ENCODE measurements at regions not wholly inside any gene's neighbourhood (a gene's known extent, or its start where the extent isn't known, plus 50 kb on each side); places are given as distances from the start of the nearest gene placed in this dataset.
"Not testable (repeated sequence)": the region's sequence is repeated elsewhere in the genome, so short reads cannot be mapped to it uniquely, and the experiment has no call there.

DNA sequence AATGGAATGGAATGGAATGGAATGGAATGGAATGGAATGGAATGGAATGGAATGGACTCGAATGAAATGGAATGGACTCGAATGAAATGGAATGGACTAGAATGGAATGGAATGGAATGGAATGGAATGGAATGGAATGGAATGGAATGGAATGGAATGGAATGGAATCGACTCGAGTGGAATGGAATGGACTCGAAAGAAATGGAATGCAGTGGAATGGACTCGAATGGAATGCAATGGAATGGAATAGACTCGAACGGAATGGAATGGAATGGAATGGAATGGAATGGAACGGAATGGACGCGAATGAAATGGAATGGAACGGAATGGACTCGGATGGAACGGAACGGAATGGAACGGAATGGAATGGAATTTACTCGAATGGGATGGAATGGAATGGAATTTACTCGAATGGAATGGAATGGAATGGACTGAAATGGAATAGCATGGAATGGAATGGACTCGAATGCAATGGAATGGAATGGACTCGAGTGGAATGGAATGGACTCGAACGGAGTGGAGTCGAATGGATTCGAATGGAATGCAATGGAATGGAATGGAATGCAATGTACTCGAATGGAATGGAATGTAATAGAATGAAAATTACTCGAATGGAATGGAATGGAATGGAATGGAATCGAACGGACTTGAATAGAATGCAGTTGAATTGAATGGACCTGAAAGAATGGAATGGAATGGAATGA is 100.1 kb upstream of the FBXO28 start:
- not testable (repeated sequence) for H3K27me3 Mint-ChIP-seq (ENCODE audit: low read depth in 3 of 3); H3K4me3 Mint-ChIP-seq

DNA sequence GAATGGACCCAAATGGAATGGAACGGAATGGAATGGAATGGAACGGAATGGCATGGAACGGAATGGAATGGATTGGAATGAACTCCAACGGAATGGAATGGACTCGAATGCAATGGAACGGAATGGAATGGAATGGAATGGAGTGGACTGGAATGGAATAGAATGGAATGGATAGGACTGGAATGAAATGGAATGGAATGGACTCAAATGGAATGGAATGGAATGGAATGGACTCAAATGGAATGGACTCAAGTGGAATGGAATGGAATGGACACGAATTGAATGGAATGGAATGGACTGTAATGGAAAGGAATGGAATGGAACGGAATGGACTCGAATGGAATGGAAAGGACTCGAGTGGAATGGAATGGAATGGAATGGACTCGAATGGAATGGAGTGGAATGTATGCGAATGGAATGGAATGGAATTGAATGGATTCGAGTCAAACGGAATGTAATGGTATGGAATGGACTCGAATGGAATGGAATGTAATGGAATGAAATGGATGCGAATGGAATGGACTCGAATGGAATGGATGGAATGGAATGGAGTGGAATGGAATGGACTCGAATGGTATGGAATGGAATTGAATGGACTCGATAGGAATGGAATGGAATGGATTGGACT is 101.0 kb upstream of the FBXO28 start:
- peaks cover 3 to 14% (median 8%) of the 10 kb centered on the region in 3 donors for H3K36me3 Mint-ChIP-seq
- not testable (repeated sequence) for H3K4me1 Mint-ChIP-seq; H3K27ac Mint-ChIP-seq; DNase-seq; H3K27me3 Mint-ChIP-seq (ENCODE audit: low read depth in 3 of 3); H3K9me3 Mint-ChIP-seq; H3K4me3 Mint-ChIP-seq

More for the DNA sequence above, 100.1 kb upstream of the FBXO28 start:
- DNase-seq, H3K27ac Mint-ChIP-seq, H3K9me3 Mint-ChIP-seq, H3K36me3 Mint-ChIP-seq, H3K4me1 Mint-ChIP-seq: not testable (repeated sequence)

DNA sequence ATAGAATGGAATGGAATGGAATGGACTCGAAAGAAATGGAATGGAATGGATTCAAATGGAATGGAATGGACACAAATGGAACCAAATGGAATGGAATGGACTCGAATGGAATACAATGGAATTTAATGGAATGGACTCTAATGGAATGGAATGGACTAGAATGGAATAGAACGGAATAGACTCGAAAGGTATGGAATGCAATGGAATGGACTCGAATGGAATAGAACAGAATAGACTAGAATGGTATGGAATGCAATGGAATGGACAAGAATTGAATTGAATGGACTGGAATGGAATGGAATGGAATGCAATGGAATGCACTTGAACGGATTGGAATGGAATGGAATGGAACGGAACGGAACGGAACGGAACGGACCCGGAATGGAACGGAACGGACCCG is 101.7 kb upstream of the FBXO28 start:
- H3K9me3 Mint-ChIP-seq; H3K4me1 Mint-ChIP-seq; H3K4me3 Mint-ChIP-seq; H3K27me3 Mint-ChIP-seq (ENCODE audit: low read depth in 3 of 3); H3K27ac Mint-ChIP-seq; DNase-seq: not testable (repeated sequence)
- peaks cover 3 to 18% (median 13%) of the 10 kb centered on the region in 3 donors for H3K36me3 Mint-ChIP-seq

- not testable (repeated sequence) for H3K4me3 Mint-ChIP-seq; DNase-seq; H3K9me3 Mint-ChIP-seq; H3K4me1 Mint-ChIP-seq; H3K27me3 Mint-ChIP-seq (ENCODE audit: low read depth in 3 of 3); H3K27ac Mint-ChIP-seq
- peaks cover 3 to 18% (median 14%) of the 10 kb centered on the region in 3 donors for H3K36me3 Mint-ChIP-seq
These were observed 102.2 kb upstream of the FBXO28 start for GRCh38 chr1:224011751-224012150.

DNA sequence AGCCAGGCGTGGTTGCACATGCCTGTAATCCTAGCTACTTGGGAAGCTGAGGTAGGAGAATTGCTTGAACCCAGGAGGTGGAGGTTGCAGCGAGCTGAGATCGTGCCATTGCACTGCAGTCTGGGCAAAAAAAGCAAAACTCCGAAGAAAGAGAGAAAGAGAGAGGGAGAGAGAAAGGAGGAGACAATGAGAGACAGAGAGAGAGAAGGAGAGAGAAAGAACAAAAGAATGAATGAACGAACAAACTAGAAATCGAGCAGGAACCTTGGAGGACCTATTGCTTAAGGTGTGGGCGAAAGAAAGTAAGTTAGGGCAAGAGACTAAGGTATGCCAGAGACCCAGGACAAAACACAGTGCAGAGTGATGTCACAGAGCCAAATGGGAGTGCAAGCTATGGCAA is 102.8 kb upstream of the FBXO28 start:
- not testable (repeated sequence) for H3K27me3 Mint-ChIP-seq (ENCODE audit: low read depth in 3 of 3); H3K4me3 Mint-ChIP-seq; H3K4me1 Mint-ChIP-seq; H3K9me3 Mint-ChIP-seq; DNase-seq
- H3K36me3 Mint-ChIP-seq: peaks cover 3 to 18% (median 16%) of the 10 kb centered on the region in 3 donors
- peak overlapping the region in 1 of 6 donors; percentile 55 for H3K27ac Mint-ChIP-seq

DNA sequence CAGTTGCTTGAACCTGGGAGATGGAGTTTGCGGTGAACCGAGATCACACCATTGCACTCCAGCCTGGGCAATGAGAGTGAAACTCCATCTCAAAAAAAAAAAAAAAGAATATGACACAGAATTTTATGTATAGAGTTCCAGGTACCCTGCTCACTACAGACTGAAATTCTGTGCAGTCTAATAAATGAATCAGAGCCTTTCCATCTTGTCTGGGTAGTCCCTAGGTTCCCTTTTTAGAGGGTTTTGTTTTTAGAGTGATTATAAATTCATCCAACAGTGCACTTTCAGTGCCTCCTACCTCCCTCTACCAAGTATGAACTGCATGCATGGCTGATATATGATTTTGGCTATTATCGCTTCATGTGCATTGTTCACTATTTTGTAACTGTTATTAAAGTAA is 107.9 kb upstream of the FBXO28 start:
- H3K4me1 Mint-ChIP-seq; H3K27me3 Mint-ChIP-seq (ENCODE audit: low read depth in 3 of 3); H3K27ac Mint-ChIP-seq; DNase-seq; H3K4me3 Mint-ChIP-seq; H3K9me3 Mint-ChIP-seq: not testable (repeated sequence)
- peaks cover 8 to 24% (median 23%) of the 10 kb centered on the region in 3 donors for H3K36me3 Mint-ChIP-seq

GRCh38 chr1:224004552-224005315 is 109.2 kb upstream of the FBXO28 start:
- H3K4me3 Mint-ChIP-seq; H3K4me1 Mint-ChIP-seq; H3K27me3 Mint-ChIP-seq (ENCODE audit: low read depth in 3 of 3); H3K9me3 Mint-ChIP-seq: not testable (repeated sequence)
- Mint-ChIP-seq H3K36me3 (peaks cover 8 to 24% (median 18%) of the 10 kb centered on the region in 3 donors), H3K27ac (peak overlapping the region in 3 of 6 donors; percentile 49 to 67 (median 67))
- peak; percentile 35 to 49 (median 36) for DNase-seq

DNA sequence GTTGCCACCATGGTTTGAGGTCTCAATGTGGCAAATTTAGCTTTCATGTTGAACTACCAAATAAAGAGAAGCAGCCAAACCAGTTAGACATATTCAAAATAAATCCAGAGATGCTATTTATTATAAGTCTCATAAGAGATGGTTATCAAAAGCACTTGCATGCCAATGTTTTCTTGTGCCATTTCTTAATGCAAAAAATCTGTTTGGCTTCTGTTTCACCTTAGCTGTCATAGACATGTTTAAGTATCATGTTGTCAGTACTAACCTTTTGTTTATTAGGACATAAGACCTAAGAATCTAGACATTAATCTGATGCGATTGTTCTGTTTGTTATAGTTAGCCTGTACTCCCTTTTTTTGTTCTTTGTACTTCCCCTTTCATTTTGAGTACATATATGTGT is 110.0 kb upstream of the FBXO28 start:
- H3K36me3 Mint-ChIP-seq: peaks cover 8 to 24% (median 18%) of the 10 kb centered on the region in 3 donors
- H3K27ac Mint-ChIP-seq; H3K9me3 Mint-ChIP-seq; H3K4me3 Mint-ChIP-seq; H3K4me1 Mint-ChIP-seq; H3K27me3 Mint-ChIP-seq (ENCODE audit: low read depth in 3 of 3); DNase-seq: not testable (repeated sequence)

DNA sequence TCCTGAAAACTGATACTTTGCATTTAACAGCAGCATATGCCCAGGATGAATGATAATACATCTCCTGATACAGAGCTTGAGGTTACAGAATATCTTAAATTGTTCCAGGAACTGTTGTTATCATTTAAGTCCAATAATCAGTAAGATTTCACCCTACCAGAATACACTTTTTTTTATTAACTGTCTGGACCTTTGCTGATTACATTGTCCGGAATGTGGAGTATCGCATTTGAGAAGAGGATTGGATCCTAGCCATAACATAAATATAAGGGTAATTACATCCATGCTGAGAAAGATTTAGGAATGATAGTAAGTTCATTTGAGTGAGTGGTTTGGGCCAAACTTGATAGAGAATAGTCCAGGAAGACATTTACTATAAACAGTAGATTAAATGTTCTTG is 112.2 kb upstream of the FBXO28 start:
- H3K27ac Mint-ChIP-seq; H3K4me1 Mint-ChIP-seq; H3K27me3 Mint-ChIP-seq (ENCODE audit: low read depth in 3 of 3); H3K4me3 Mint-ChIP-seq; H3K9me3 Mint-ChIP-seq; DNase-seq: not testable (repeated sequence)
- peaks cover 5 to 10% (median 5%) of the 10 kb centered on the region in 3 donors for H3K36me3 Mint-ChIP-seq

DNA sequence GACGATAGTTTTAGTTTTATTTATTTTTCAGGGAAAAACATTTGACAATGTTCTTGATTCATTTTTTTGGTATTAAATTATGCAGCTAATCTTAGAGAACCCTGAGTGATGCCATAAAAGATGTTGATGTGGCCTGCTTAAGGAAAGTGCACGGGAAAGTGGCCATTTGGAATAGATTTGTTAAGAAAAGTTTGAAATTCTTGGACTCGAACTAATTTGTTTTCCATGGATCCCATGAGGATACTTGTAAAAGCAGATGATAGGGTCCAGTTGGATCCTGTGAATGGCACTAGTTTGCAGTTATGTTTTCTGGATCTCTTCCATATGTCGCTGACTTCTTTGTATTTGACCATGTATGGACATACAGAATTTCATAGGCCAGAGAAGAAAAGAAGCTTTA is 114.2 kb upstream of the FBXO28 start:
- not testable (repeated sequence) for H3K27ac Mint-ChIP-seq; H3K4me3 Mint-ChIP-seq; H3K4me1 Mint-ChIP-seq; H3K27me3 Mint-ChIP-seq (ENCODE audit: low read depth in 3 of 3); DNase-seq; H3K9me3 Mint-ChIP-seq; H3K36me3 Mint-ChIP-seq

DNA sequence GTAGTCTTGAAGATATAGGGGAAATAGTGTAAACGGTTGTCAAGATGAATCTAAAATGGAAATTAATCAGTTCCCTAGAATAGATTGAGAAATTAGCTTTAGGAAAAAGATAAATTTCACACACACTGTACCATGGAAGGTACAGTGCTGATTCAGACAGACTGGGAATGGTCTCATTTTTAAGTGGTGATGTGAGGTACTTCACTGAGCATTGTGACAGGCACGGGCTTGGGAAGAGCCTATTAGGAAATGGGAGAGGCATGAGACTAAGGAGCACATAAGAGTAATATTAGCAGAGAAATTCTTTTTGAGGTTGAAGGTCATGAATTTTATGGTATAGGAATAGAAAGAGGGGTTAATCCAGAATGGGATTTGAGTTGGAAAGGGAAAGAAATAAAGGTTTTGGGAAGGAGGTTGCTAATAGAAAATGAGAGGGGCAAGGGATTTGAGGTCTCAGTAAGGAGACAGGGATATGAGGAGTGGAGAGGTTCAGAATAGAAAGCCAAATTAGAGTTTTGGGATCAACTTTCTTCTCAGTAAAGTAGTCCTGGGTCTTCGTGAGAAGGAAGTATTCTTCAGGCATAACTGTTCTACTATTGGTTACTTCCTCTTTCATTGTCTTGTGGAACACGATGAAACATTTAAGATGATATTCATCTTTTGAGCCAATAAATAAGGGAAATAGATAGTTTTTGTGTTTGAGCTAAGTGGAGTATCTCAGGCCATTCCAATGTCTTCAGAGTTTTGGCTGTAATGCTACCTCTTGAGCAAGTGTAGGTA is 115.0 kb upstream of the FBXO28 start:
- not testable (repeated sequence) for H3K4me1 Mint-ChIP-seq; DNase-seq; H3K36me3 Mint-ChIP-seq; H3K4me3 Mint-ChIP-seq; H3K9me3 Mint-ChIP-seq; H3K27me3 Mint-ChIP-seq (ENCODE audit: low read depth in 3 of 3); H3K27ac Mint-ChIP-seq

GRCh38 chr1:223996376-223996775 is 117.5 kb upstream of the FBXO28 start:
- not testable (repeated sequence) for H3K4me3 Mint-ChIP-seq; H3K27me3 Mint-ChIP-seq (ENCODE audit: low read depth in 3 of 3); H3K9me3 Mint-ChIP-seq; DNase-seq; H3K36me3 Mint-ChIP-seq; H3K27ac Mint-ChIP-seq
- H3K4me1 Mint-ChIP-seq: peaks cover 8 to 16% of the 10 kb centered on the region in 2 donors

DNA sequence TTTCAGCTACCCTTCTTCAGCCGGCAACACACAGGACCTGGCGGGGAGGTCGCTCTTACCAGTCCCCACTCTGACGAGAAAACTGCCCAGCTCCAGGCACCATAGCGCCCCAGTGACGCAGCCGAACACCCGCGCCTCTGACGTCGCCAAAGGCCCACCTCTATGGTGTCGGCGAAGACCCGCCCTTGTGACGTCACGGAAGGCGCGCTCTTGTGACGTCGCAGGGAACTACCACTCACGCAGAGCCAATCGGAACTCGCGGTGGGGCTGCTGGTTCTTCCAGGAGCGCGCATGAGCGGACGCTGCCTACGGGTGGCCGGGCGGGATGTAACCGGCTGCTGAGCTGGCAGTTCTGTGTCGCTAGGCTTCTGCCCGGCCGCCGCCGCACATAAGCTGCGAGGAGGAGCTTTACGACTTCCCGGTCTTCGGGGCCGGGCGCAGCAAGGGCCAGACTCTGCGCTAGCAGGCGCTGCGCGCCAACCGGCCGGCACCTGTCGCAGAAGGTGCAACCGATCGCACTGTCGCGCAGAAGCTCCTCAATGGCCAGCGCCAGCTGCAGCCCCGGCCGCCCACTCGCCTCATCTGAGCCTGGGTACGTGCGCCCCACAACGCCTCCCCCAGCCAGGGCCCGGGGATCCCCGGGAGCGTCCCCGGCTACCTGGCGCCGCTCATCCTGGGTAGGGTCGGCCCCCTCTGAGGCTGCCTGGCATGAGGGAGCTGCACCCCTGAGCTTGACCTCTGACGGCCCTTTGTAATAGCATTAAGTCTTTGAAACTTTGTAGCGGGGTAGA is 121.3 kb upstream of the FBXO28 start:
- peak; percentile 100 for DNase-seq
- Mint-ChIP-seq H3K4me1 (peaks cover 6 to 13% of the 10 kb centered on the region in 2 donors), H3K4me3 (peak overlapping the region; percentile 93 to 98 (median 97)), H3K27ac (peak overlapping the region; percentile 99 to 100 (median 100))
- not testable (repeated sequence) for H3K27me3 Mint-ChIP-seq (ENCODE audit: low read depth in 3 of 3); H3K36me3 Mint-ChIP-seq; H3K9me3 Mint-ChIP-seq

All from immature natural killer cell (primary cell).